HG03565 (cell line): ENCODE measurements at regions not wholly inside any gene's neighbourhood (a gene's known extent, or its start where the extent isn't known, plus 50 kb on each side); places are given as distances from the start of the nearest gene placed in this dataset.
"Not testable (repeated sequence)": the region's sequence is repeated elsewhere in the genome, so short reads cannot be mapped to it uniquely, and the experiment has no call there.

Source experiments
- ATAC-seq: cut with Tn5 transposase; IDR thresholded peaks from one replicate; pipeline ENCODE4 v1.9.1; 2021; ENCODE audit warnings: mild to moderate bottlenecking, moderate library complexity; ENCODE audit not compliant: unreplicated experiment

- ATAC-seq, result no peak
Measured at GRCh38 chr2:84158605-84159004, 300.5 kb downstream of the SUCLG1 start.

GRCh38 chr2:84152462-84152861 is 306.6 kb downstream of the SUCLG1 start:
- ATAC-seq, result no peak

- no peak for ATAC-seq
Measured at GRCh38 chr2:84144345-84144744, 314.7 kb downstream of the SUCLG1 start.

GRCh38 chr2:84137034-84137433 is 322.0 kb downstream of the SUCLG1 start:
- no peak for ATAC-seq

GRCh38 chr2:84132370-84132769 is 326.7 kb downstream of the SUCLG1 start:
- ATAC-seq, result no peak

GRCh38 chr2:84131278-84131830 is 327.7 kb downstream of the SUCLG1 start:
- no peak for ATAC-seq

- ATAC-seq, result no peak
Measured at GRCh38 chr2:84129018-84129417, 330.1 kb downstream of the SUCLG1 start.

GRCh38 chr2:84127812-84128211 is 331.3 kb downstream of the SUCLG1 start:
- ATAC-seq, result not testable (repeated sequence)

- ATAC-seq, result no peak
Measured at GRCh38 chr2:84126530-84126929, 332.6 kb downstream of the SUCLG1 start.

- ATAC-seq, result no peak
Measured at GRCh38 chr2:84126084-84126483, 333.0 kb downstream of the SUCLG1 start.

GRCh38 chr2:84116143-84116542 is 342.9 kb downstream of the SUCLG1 start:
- no peak for ATAC-seq

- ATAC-seq, result peak; percentile 86
Measured at GRCh38 chr2:84115173-84115857, 343.8 kb downstream of the SUCLG1 start.

GRCh38 chr2:84103816-84104527 is 355.1 kb downstream of the SUCLG1 start:
- ATAC-seq, result not testable (repeated sequence)

- ATAC-seq, result no peak
Measured at GRCh38 chr2:84102274-84102673, 356.8 kb downstream of the SUCLG1 start.

GRCh38 chr2:84088656-84089055 is 370.4 kb downstream of the SUCLG1 start:
- ATAC-seq, result no peak

GRCh38 chr2:84085562-84085961 is 373.5 kb downstream of the SUCLG1 start:
- ATAC-seq, result no peak

- no peak for ATAC-seq
Measured at GRCh38 chr2:84084856-84085255, 374.2 kb downstream of the SUCLG1 start.

GRCh38 chr2:84083984-84084383 is 375.1 kb downstream of the SUCLG1 start:
- ATAC-seq, result no peak

- ATAC-seq, result no peak
Measured at GRCh38 chr2:84078471-84078870, 380.6 kb downstream of the SUCLG1 start.

GRCh38 chr2:84077496-84077895 is 381.6 kb downstream of the SUCLG1 start:
- ATAC-seq, result no peak

GRCh38 chr2:84071050-84071449 is 388.0 kb downstream of the SUCLG1 start:
- ATAC-seq, result no peak

- ATAC-seq, result no peak
Measured at GRCh38 chr2:84065857-84066256, 393.2 kb downstream of the SUCLG1 start.
